ENCODE measurements at regions not wholly inside any gene's neighbourhood (a gene's known extent, or its start where the extent isn't known, plus 50 kb on each side); places are given as distances from the start of the nearest gene placed in this dataset.
"Not testable (repeated sequence)": the region's sequence is repeated elsewhere in the genome, so short reads cannot be mapped to it uniquely, and the experiment has no call there.

DNA sequence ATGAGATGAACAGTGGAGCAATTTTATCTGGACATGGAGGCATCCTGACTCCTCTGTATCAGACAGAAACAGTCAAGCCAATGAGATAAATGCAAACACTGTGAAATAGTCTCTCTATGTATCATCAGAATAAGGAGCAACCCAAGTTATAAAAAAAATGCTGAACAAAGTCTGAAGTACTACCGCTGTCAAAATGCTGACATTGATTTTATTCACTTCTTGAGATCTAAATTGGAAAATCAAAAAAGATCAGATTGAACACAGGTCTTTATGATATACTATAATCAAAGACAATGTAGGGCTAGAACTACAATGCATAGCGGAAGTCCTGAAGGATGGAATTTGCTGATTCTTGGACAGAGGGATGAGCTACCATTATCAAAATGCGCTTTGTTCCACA, 76.1 kb downstream of the FTHL17 start:
- Histone ChIP-seq H3K79me2 (ENCODE audit: insufficient read depth, low read depth) (no peaks in the 10 kb centered on the region), H2AFZ (ENCODE audit: low read depth) (no peak overlapping the region), H3K9ac (no peak overlapping the region), H3K27ac (no peak overlapping the region), H3K4me2 (no peak overlapping the region), H3K4me1 (ENCODE audit: low read depth, poor library complexity, severe bottlenecking) (no peaks in the 10 kb centered on the region), H3K4me3 (IDR thresholded peaks at IDR 0.05; ENCODE audit: insufficient read depth, low read depth, low read length) (no peak overlapping the region), H3K36me3 (ENCODE audit: insufficient read depth) (no peaks in the 10 kb centered on the region), H4K20me1 (ENCODE audit: insufficient read depth) (no peaks in the 10 kb centered on the region), H3K27me3 (ENCODE audit: insufficient read depth, low read depth) (no peaks in the 10 kb centered on the region)
- TF ChIP-seq, protein P1, sequence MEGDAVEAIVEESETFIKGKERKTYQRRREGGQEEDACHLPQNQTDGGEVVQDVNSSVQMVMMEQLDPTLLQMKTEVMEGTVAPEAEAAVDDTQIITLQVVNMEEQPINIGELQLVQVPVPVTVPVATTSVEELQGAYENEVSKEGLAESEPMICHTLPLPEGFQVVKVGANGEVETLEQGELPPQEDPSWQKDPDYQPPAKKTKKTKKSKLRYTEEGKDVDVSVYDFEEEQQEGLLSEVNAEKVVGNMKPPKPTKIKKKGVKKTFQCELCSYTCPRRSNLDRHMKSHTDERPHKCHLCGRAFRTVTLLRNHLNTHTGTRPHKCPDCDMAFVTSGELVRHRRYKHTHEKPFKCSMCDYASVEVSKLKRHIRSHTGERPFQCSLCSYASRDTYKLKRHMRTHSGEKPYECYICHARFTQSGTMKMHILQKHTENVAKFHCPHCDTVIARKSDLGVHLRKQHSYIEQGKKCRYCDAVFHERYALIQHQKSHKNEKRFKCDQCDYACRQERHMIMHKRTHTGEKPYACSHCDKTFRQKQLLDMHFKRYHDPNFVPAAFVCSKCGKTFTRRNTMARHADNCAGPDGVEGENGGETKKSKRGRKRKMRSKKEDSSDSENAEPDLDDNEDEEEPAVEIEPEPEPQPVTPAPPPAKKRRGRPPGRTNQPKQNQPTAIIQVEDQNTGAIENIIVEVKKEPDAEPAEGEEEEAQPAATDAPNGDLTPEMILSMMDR (conservative IDR thresholded peaks at IDR 0.05; ENCODE audit: low read depth, low read length) = no peak

DNA sequence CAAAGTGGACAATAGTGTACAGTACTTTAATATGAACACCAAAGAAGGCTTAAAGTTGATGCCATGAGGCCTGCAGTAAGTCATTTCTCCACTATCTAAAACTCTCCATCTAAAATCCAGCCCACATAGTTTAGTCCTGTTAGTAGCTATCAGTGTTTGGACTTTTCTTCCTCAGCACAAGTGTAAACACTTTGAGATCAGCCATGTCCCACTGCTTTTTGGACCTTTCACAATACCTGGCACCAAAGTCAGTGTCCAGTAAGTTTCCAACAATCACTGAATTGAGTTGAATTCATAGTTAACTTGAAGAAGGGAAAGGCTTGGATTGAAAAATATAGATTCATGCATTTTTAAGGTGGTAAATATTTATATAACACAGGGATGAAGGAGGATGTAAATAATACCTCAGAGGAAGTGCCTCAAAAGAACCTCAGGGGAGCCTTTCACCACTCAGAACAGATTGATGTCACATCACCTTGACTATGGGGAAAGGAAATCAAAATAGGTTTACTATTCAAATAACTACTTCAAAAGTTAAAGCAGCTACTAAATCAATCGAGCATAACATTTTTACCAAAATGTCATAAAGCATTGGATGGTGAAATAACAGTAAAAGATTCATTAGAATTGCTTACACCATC, 76.7 kb downstream of the FTHL17 start:
- H3K79me2 ChIP-seq (ENCODE audit: insufficient read depth, low read depth) = no peaks in the 10 kb centered on the region
- H3K4me3 ChIP-seq (IDR thresholded peaks at IDR 0.05; ENCODE audit: insufficient read depth, low read depth, low read length) = no peak overlapping the region
- no peak overlapping the region for H3K9ac ChIP-seq
- H2AFZ ChIP-seq (ENCODE audit: low read depth) = no peak overlapping the region
- TF ChIP-seq, protein P1 (conservative IDR thresholded peaks at IDR 0.05; ENCODE audit: low read depth, low read length) = no peak
- H4K20me1 ChIP-seq (ENCODE audit: insufficient read depth) = no peaks in the 10 kb centered on the region
- no peaks in the 10 kb centered on the region for H3K27me3 ChIP-seq (ENCODE audit: insufficient read depth, low read depth)
- no peak overlapping the region for H3K27ac ChIP-seq
- H3K4me2 ChIP-seq = no peak overlapping the region
- H3K36me3 ChIP-seq (ENCODE audit: insufficient read depth) = no peaks in the 10 kb centered on the region
- no peaks in the 10 kb centered on the region for H3K4me1 ChIP-seq (ENCODE audit: low read depth, poor library complexity, severe bottlenecking)

DNA sequence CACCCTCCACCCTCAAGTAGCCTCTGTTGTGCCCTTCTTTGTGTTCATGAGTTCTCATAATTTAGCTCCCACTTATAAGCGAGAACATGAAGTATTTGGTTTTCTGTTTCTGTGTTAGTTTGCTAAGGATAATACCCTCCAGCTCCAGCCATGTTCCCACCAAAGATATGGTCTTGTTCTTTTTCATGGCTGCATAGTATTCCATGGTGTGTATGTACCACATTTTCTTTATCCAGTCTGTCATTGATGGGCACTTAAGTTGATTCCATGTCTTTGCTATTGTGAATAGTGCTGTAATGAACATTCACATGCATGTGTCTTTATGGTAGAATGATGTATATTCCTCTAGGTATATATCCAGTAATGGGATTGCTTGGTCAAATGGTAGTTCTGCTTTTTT, 77.8 kb downstream of the FTHL17 start:
- H2AFZ ChIP-seq (ENCODE audit: low read depth); H3K79me2 ChIP-seq (ENCODE audit: insufficient read depth, low read depth); H4K20me1 ChIP-seq (ENCODE audit: insufficient read depth); H3K36me3 ChIP-seq (ENCODE audit: insufficient read depth); H3K4me3 ChIP-seq (IDR thresholded peaks at IDR 0.05; ENCODE audit: insufficient read depth, low read depth, low read length); H3K27me3 ChIP-seq (ENCODE audit: insufficient read depth, low read depth); H3K4me1 ChIP-seq (ENCODE audit: low read depth, poor library complexity, severe bottlenecking); H3K4me2 ChIP-seq; H3K27ac ChIP-seq; H3K9ac ChIP-seq: not testable (repeated sequence)

DNA sequence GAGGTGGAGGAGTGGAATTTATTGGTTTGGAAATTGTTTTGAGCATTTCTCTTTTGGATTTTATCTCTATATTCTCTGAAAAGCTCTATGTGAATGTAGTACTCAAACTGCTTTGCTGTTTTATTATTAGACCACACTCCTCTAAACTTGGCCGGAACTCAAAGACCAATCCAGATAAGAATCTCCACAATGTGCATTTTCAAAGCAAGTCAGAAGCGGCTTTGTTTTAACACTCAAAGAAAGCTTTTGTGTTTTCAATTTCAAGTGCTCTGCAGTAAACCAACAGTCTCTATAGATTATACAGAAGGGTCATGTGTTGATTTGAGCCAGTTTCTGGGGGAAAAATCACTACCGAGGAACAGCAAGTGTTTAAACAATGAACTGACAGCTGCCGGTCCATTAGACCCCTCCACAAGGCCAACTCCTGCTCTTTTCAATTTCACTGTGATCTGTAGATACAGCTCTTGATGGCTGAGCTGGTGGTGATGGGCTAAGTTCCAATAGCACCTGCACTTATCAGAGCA, 79.4 kb downstream of the FTHL17 start:
- H3K36me3 ChIP-seq (ENCODE audit: insufficient read depth) = no peaks in the 10 kb centered on the region

DNA sequence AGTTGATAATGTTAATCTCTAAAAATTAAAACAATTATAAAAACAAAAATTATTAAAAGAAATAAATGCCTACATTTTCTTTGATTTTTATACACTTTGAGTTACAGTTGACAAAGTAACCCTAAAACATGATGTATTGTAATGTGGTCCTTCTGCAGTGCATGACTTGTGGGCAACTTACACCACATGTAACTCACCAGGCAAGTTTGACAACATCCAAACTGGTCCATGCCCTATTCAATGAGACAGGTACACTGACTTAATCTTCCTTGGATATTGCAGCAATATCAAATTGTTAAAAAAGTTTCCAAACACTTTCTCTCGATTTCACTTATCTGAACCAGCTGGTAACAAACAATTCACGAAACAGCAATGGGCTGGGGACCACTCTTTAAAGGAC, 81.5 kb downstream of the FTHL17 start:
- H3K9ac ChIP-seq = no peak overlapping the region
- H2AFZ ChIP-seq (ENCODE audit: low read depth) = no peak overlapping the region
- H3K79me2 ChIP-seq (ENCODE audit: insufficient read depth, low read depth) = no peaks in the 10 kb centered on the region
- H4K20me1 ChIP-seq (ENCODE audit: insufficient read depth) = no peaks in the 10 kb centered on the region
- no peak overlapping the region for H3K4me2 ChIP-seq
- H3K36me3 ChIP-seq (ENCODE audit: insufficient read depth) = no peaks in the 10 kb centered on the region
- H3K27me3 ChIP-seq (ENCODE audit: insufficient read depth, low read depth) = no peaks in the 10 kb centered on the region
- TF ChIP-seq, protein P1 (conservative IDR thresholded peaks at IDR 0.05; ENCODE audit: low read depth, low read length) = no peak
- H3K4me3 ChIP-seq (IDR thresholded peaks at IDR 0.05; ENCODE audit: insufficient read depth, low read depth, low read length) = no peak overlapping the region
- H3K4me1 ChIP-seq (ENCODE audit: low read depth, poor library complexity, severe bottlenecking) = no peaks in the 10 kb centered on the region
- no peak overlapping the region for H3K27ac ChIP-seq

More for the DNA sequence above, 79.4 kb downstream of the FTHL17 start:
- H3K4me3 ChIP-seq (IDR thresholded peaks at IDR 0.05; ENCODE audit: insufficient read depth, low read depth, low read length) = no peak overlapping the region
- H3K27me3 ChIP-seq (ENCODE audit: insufficient read depth, low read depth) = no peaks in the 10 kb centered on the region
- H3K9ac ChIP-seq = no peak overlapping the region
- no peak overlapping the region for H3K27ac ChIP-seq
- TF ChIP-seq, protein P1 (conservative IDR thresholded peaks at IDR 0.05; ENCODE audit: low read depth, low read length) = no peak
- H3K4me2 ChIP-seq = no peak overlapping the region
- H4K20me1 ChIP-seq (ENCODE audit: insufficient read depth) = no peaks in the 10 kb centered on the region
- no peaks in the 10 kb centered on the region for H3K4me1 ChIP-seq (ENCODE audit: low read depth, poor library complexity, severe bottlenecking)
- no peaks in the 10 kb centered on the region for H3K79me2 ChIP-seq (ENCODE audit: insufficient read depth, low read depth)
- no peak overlapping the region for H2AFZ ChIP-seq (ENCODE audit: low read depth)
